Embryonic facial prominence (tissue), 1 donor: ENCODE measurements at regions not wholly inside any gene's neighbourhood (a gene's known extent, or its start where the extent isn't known, plus 50 kb on each side); places are given as distances from the start of the nearest gene placed in this dataset.

ENCODE experiments used
- DNase-seq: peaks from one replicate; pipeline ENCODE4 v3.0.0-alpha.2; 2016; ENCODE audit errors: extremely low spot score

- DNase-seq = no peak
These were observed 117.7 kb downstream of the WT1 start for GRCh38 chr11:32317643-32318042.

- no peak for DNase-seq
These were observed 117.0 kb downstream of the WT1 start for GRCh38 chr11:32318071-32319055.

- no peak for DNase-seq
These were observed 111.6 kb downstream of the WT1 start for GRCh38 chr11:32323814-32324130.

- no peak for DNase-seq
These were observed 110.2 kb downstream of the WT1 start for GRCh38 chr11:32325187-32325586.

- DNase-seq = no peak
These were observed 109.6 kb downstream of the WT1 start for GRCh38 chr11:32325725-32326124.

- DNase-seq = no peak
These were observed 108.8 kb downstream of the WT1 start for GRCh38 chr11:32326522-32326921.

GRCh38 chr11:32328392-32328791 lies 106.9 kb downstream of the WT1 start:
- no peak for DNase-seq

GRCh38 chr11:32331098-32331497 lies 104.2 kb downstream of the WT1 start:
- no peak for DNase-seq

GRCh38 chr11:32331792-32332191 lies 103.5 kb downstream of the WT1 start:
- DNase-seq = no peak

GRCh38 chr11:32332990-32333319 lies 102.4 kb downstream of the WT1 start:
- no peak for DNase-seq

GRCh38 chr11:32333320-32333991 lies 101.9 kb downstream of the WT1 start:
- DNase-seq = no peak

- DNase-seq = no peak
These were observed 100.5 kb downstream of the WT1 start for GRCh38 chr11:32334822-32335221.
